ENCODE measurements at regions not wholly inside any gene's neighbourhood (a gene's known extent, or its start where the extent isn't known, plus 50 kb on each side); places are given as distances from the start of the nearest gene placed in this dataset.
A peak's percentile ranks its signal among the peaks of the same experiment; 100 is the strongest.

GRCh38 chr20:11838076-11838636 lies 79.5 kb upstream of the BTBD3 start:
- TF ChIP-seq, protein P1, sequence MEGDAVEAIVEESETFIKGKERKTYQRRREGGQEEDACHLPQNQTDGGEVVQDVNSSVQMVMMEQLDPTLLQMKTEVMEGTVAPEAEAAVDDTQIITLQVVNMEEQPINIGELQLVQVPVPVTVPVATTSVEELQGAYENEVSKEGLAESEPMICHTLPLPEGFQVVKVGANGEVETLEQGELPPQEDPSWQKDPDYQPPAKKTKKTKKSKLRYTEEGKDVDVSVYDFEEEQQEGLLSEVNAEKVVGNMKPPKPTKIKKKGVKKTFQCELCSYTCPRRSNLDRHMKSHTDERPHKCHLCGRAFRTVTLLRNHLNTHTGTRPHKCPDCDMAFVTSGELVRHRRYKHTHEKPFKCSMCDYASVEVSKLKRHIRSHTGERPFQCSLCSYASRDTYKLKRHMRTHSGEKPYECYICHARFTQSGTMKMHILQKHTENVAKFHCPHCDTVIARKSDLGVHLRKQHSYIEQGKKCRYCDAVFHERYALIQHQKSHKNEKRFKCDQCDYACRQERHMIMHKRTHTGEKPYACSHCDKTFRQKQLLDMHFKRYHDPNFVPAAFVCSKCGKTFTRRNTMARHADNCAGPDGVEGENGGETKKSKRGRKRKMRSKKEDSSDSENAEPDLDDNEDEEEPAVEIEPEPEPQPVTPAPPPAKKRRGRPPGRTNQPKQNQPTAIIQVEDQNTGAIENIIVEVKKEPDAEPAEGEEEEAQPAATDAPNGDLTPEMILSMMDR (IDR thresholded peaks at IDR 0.05): peak; percentile 23; the same call in 1 of the 2 replicates
- TF ChIP-seq POLR2AphosphoS5 (IDR thresholded peaks at IDR 0.05; ENCODE audit: low read depth, low read length): no peak

Data from Panc1 (cell line).